Activated CD4-positive, alpha-beta memory T cell treated with anti-CD3 and anti-CD28 coated beads for 36 hours (primary cell): ENCODE measurements at regions not wholly inside any gene's neighbourhood (a gene's known extent, or its start where the extent isn't known, plus 50 kb on each side); places are given as distances from the start of the nearest gene placed in this dataset.
"Not testable (repeated sequence)": the region's sequence is repeated elsewhere in the genome, so short reads cannot be mapped to it uniquely, and the experiment has no call there.

Experiments
- CTCF ChIA-PET: fragments of 350-600 bp; sonication (Branson Sonifier 250); formaldehyde crosslinking; loops from one replicate; lab custom pipeline; 2021; ENCODE audit warnings: antibody characterized with exemption, inconsistent platforms; lab: Charles Lee
- POLR2A ChIA-PET: fragments of 350-600 bp; sonication (Branson Sonifier 250); formaldehyde crosslinking; loops from one replicate; lab custom pipeline; 2021; ENCODE audit warnings: antibody characterized with exemption; lab: Charles Lee
- DNase-seq: peaks from one replicate; pipeline ENCODE4 v3.0.0-alpha.2; 2020
- H3K27ac Mint-ChIP-seq: one replicate; pipeline ENCODE4 v1.8.0; 2021; ENCODE audit warnings: mixed read lengths
- H3K27me3 Mint-ChIP-seq: one replicate; pipeline ENCODE4 v1.8.0; 2021; ENCODE audit warnings: mixed read lengths
- H3K36me3 Mint-ChIP-seq: one replicate; pipeline ENCODE4 v1.8.0; 2021; ENCODE audit warnings: mixed read lengths
- H3K4me1 Mint-ChIP-seq: one replicate; pipeline ENCODE4 v1.8.0; 2021; ENCODE audit warnings: low read depth, mixed read lengths
- H3K4me3 Mint-ChIP-seq: one replicate; pipeline ENCODE4 v1.8.0; 2021; ENCODE audit warnings: mild to moderate bottlenecking, mixed read lengths
- H3K9me3 Mint-ChIP-seq: one replicate; pipeline ENCODE4 v1.8.0; 2021; ENCODE audit warnings: mixed read lengths
- intact Hi-C: fragments of 100-400 bp; cut with micrococcal nuclease; formaldehyde crosslinking; loops from one replicate; pipeline ENCODE4 v1.15.1; 2023

DNA sequence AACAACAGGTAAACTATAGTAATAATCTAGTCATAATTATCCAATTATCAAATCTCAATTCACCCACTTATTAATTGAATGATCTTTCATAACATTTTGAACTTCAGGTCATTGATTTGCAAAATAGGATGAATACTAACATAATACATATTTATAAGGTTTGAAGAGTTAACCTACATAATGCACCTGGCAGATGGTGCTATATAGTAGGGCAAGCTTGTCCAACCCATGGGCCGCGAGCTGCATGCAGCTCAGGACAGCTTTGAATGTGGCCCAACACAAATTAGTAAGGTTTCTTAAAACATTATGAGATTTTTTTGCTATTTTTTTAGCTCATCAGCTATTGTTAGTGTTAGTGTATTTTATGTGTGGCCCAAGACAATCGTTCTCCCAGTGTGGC, 815.8 kb upstream of the ID2 start:
- ChIA-PET CTCF (no interaction called here), POLR2A (no interaction called here)
- no peaks in the 10 kb centered on the region for H3K9me3 Mint-ChIP-seq
- no peak overlapping the region for H3K27ac Mint-ChIP-seq
- H3K27me3 Mint-ChIP-seq: no peaks in the 10 kb centered on the region
- no peak for DNase-seq
- no peak overlapping the region for H3K4me3 Mint-ChIP-seq
- intact Hi-C loops: no loop called here
- no peaks in the 10 kb centered on the region for H3K36me3 Mint-ChIP-seq
- no peaks in the 10 kb centered on the region for H3K4me1 Mint-ChIP-seq

DNA sequence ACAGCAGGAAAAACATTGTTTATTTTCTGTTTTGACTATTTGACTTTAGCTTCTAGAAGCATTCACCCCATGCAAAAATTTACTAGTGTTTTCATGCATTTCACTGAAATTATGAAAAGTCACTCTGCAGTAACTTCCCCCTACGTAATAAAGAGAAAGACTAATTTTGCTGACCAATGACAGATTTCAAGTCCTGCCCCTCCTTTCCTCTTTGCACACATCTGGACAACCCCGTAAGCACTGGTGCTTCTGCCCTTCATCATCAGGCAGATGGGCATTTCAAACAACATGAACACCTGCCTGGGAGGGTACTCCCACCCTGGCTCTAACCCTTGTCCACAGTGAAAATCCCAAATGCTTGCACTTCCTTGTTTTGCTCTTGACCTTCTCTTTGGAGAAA, 815.0 kb upstream of the ID2 start:
- intact Hi-C loops: no loop called here
- H3K36me3 Mint-ChIP-seq: no peaks in the 10 kb centered on the region
- H3K27me3 Mint-ChIP-seq: no peaks in the 10 kb centered on the region

DNA sequence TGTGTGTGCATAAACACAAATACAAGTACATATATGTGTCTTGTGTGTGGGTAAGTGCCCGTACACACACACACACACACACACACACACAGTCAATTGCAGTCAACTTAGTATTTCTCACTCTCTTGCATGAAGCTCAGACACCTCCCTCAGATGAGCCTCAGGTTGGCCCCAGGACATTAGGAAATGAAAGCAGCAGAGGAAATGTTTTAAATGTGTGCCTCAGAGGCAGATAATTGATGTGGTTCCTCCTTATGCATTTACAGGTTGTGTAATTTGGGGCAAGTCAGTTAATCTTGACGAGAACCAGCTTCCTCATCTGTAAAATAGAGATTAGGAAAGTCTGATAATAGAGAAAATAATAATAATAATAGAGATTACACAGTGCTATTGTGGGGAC, 814.0 kb upstream of the ID2 start:
- no peaks in the 10 kb centered on the region for H3K4me1 Mint-ChIP-seq
- H3K4me3 Mint-ChIP-seq: no peak overlapping the region
- no peak overlapping the region for H3K27ac Mint-ChIP-seq
- ChIA-PET POLR2A (no interaction called here), CTCF (no interaction called here)
- H3K27me3 Mint-ChIP-seq: no peaks in the 10 kb centered on the region
- DNase-seq: no peak
- no peaks in the 10 kb centered on the region for H3K9me3 Mint-ChIP-seq
- no peaks in the 10 kb centered on the region for H3K36me3 Mint-ChIP-seq
- intact Hi-C loops: no loop called here

More for the DNA sequence above, 815.0 kb upstream of the ID2 start:
- no peak for DNase-seq
- Mint-ChIP-seq H3K4me3 (no peak overlapping the region), H3K27ac (no peak overlapping the region), H3K9me3 (no peaks in the 10 kb centered on the region), H3K4me1 (no peaks in the 10 kb centered on the region)
- ChIA-PET CTCF (no interaction called here), POLR2A (no interaction called here)

GRCh38 chr2:7868836-7869235, 813.0 kb upstream of the ID2 start:
- Mint-ChIP-seq H3K4me3 (no peak overlapping the region), H3K27me3 (no peaks in the 10 kb centered on the region), H3K36me3 (no peaks in the 10 kb centered on the region), H3K9me3 (no peaks in the 10 kb centered on the region), H3K27ac (no peak overlapping the region), H3K4me1 (no peaks in the 10 kb centered on the region)
- intact Hi-C loops: no loop called here
- CTCF ChIA-PET: no interaction called here
- DNase-seq: no peak
- POLR2A ChIA-PET: no interaction called here

DNA sequence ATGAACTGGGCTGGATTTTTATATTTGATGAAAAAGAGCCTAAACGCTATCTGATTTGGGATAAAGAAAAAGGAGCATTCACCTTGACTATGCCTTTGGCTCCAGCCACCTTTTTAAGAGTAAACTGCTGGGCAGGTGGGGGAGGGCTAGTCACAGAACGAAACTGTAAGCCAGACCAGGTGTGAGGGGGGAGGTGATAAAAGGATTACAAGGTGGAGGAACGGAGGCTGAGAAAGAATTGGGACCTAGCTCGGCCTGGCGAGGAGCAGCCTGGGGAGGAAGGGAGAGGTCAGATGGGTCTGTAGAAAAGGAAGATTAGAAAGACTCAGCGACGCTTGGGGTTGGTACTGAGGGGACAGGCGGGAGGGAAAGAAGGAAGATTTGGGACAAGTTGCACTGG, 805.4 kb upstream of the ID2 start:
- CTCF ChIA-PET, DNase-seq, H3K27me3 Mint-ChIP-seq, H3K4me1 Mint-ChIP-seq, intact Hi-C loops, H3K4me3 Mint-ChIP-seq, H3K36me3 Mint-ChIP-seq, H3K9me3 Mint-ChIP-seq, POLR2A ChIA-PET, H3K27ac Mint-ChIP-seq: not testable (repeated sequence)

DNA sequence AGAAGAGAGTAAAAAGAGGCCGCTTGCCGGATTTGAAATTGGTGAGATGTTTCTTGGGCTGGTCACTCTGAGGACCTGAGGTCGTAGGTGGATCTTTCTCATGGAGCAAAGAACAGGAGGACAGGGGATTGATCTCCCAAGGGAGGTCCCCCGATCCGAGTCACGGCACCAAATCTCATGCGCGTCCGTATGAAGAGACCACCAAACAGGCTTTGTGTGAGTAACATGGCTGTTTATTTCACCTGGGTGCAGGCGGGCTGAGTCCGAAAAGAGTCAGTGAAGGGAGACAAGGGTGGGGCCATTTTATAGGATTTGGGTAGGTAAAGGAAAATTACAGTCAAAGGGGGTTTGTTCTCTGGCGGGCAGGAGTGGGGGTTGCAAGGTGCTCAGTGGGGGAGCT, 803.6 kb upstream of the ID2 start:
- intact Hi-C loops, H3K4me3 Mint-ChIP-seq, H3K4me1 Mint-ChIP-seq, H3K27ac Mint-ChIP-seq, H3K9me3 Mint-ChIP-seq, H3K36me3 Mint-ChIP-seq, CTCF ChIA-PET, POLR2A ChIA-PET, H3K27me3 Mint-ChIP-seq, DNase-seq: not testable (repeated sequence)

- no peak overlapping the region for H3K27ac Mint-ChIP-seq
- DNase-seq: no peak
- intact Hi-C loops: no loop called here
- no peaks in the 10 kb centered on the region for H3K4me1 Mint-ChIP-seq
- ChIA-PET POLR2A (no interaction called here), CTCF (no interaction called here)
- peaks cover 1% of the 10 kb centered on the region for H3K9me3 Mint-ChIP-seq
- H3K4me3 Mint-ChIP-seq: no peak overlapping the region
- no peaks in the 10 kb centered on the region for H3K36me3 Mint-ChIP-seq
- H3K27me3 Mint-ChIP-seq: no peaks in the 10 kb centered on the region
These were observed 802.9 kb upstream of the ID2 start for GRCh38 chr2:7878786-7879482.

- no peak for DNase-seq
- POLR2A ChIA-PET: no interaction called here
These were observed 802.4 kb upstream of the ID2 start for GRCh38 chr2:7879483-7879835.

DNA sequence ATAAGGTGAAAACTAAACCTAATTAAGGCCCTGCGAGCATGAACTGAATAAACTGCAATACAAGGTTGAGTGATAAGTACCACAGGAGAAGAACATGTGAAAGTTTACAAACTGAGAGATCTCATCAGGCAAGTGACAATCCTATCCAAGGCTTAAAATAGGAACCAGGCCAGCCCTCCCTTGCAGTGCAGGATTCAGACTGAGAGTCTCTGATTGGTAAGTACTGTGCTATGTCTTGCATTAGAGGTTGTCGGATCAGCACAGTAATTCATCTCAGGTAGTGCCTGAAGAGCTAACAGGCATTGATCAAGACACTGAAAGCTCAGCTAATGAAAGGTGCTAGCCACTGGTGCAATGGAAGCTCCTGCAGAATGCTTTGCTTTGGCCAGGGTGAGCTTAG, 801.7 kb upstream of the ID2 start:
- no peak overlapping the region for H3K27ac Mint-ChIP-seq
- no peaks in the 10 kb centered on the region for H3K4me1 Mint-ChIP-seq
- intact Hi-C loops: no loop called here
- ChIA-PET CTCF (interaction anchor here (1.0 kb wide), 1 partner anchor 10 kb away, joined by 3 read pairs; no protein-coding TSS in a partner anchor), POLR2A (no interaction called here)
- no peaks in the 10 kb centered on the region for H3K36me3 Mint-ChIP-seq
- peaks cover 3% of the 10 kb centered on the region for H3K9me3 Mint-ChIP-seq
- H3K27me3 Mint-ChIP-seq: no peaks in the 10 kb centered on the region
- H3K4me3 Mint-ChIP-seq: no peak overlapping the region
- DNase-seq: no peak

More at GRCh38 chr2:7879483-7879835, 802.4 kb upstream of the ID2 start:
- Mint-ChIP-seq H3K27me3 (no peaks in the 10 kb centered on the region), H3K4me1 (no peaks in the 10 kb centered on the region), H3K27ac (no peak overlapping the region), H3K36me3 (no peaks in the 10 kb centered on the region), H3K4me3 (no peak overlapping the region), H3K9me3 (peaks cover 3% of the 10 kb centered on the region)
- CTCF ChIA-PET: no interaction called here
- intact Hi-C loops: no loop called here

GRCh38 chr2:7880566-7880965, 801.3 kb upstream of the ID2 start:
- ChIA-PET CTCF (interaction anchor here (1.0 kb wide), 1 partner anchor 11 kb away, joined by 3 read pairs; no protein-coding TSS in a partner anchor), POLR2A (no interaction called here)
- Mint-ChIP-seq H3K4me1 (no peaks in the 10 kb centered on the region), H3K27ac (no peak overlapping the region), H3K36me3 (no peaks in the 10 kb centered on the region), H3K4me3 (no peak overlapping the region), H3K27me3 (no peaks in the 10 kb centered on the region), H3K9me3 (peaks cover 3% of the 10 kb centered on the region)
- intact Hi-C loops: no loop called here
- DNase-seq: no peak

- Mint-ChIP-seq H3K9me3 (peaks cover 3% of the 10 kb centered on the region), H3K4me3 (no peak overlapping the region), H3K4me1 (no peaks in the 10 kb centered on the region), H3K27ac (no peak overlapping the region), H3K27me3 (no peaks in the 10 kb centered on the region), H3K36me3 (no peaks in the 10 kb centered on the region)
- ChIA-PET CTCF (interaction anchor here (1.0 kb wide), 1 partner anchor 11 kb away, joined by 3 read pairs; no protein-coding TSS in a partner anchor), POLR2A (no interaction called here)
- no peak for DNase-seq
- intact Hi-C loops: no loop called here
These were observed 800.8 kb upstream of the ID2 start for GRCh38 chr2:7881063-7881462.

- Mint-ChIP-seq H3K27ac (no peak overlapping the region), H3K4me3 (no peak overlapping the region), H3K36me3 (no peaks in the 10 kb centered on the region), H3K27me3 (no peaks in the 10 kb centered on the region), H3K9me3 (peaks cover 3% of the 10 kb centered on the region), H3K4me1 (no peaks in the 10 kb centered on the region)
- peak; percentile 11 for DNase-seq
- POLR2A ChIA-PET: no interaction called here
- intact Hi-C loops: no loop called here
- CTCF ChIA-PET: no interaction called here
These were observed 800.4 kb upstream of the ID2 start for GRCh38 chr2:7881466-7881865.

DNA sequence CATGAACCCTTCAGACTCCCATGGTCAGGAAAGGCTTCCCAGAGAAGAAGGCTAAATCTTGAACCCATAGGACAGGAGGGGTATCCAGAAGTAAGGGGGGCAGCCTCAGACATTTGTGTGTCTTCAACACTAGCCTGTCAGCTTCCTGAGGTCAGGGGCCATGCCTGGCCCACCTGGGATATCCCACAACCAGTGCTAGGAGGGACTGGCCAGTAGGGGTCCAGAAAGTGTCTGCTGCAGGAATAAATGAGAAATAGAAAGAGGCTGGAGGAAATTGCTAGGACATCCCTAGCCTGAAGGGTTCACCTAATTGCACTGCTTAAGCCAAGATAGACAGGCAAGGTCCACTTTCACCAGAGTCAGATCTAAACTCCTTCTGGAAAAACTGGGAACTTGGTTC, 799.6 kb upstream of the ID2 start:
- H3K27ac Mint-ChIP-seq: no peak overlapping the region
- no peaks in the 10 kb centered on the region for H3K36me3 Mint-ChIP-seq
- H3K4me1 Mint-ChIP-seq: no peaks in the 10 kb centered on the region
- intact Hi-C loops: no loop called here
- H3K9me3 Mint-ChIP-seq: peaks cover 3% of the 10 kb centered on the region
- no peak for DNase-seq
- no peak overlapping the region for H3K4me3 Mint-ChIP-seq
- ChIA-PET POLR2A (no interaction called here), CTCF (no interaction called here)
- H3K27me3 Mint-ChIP-seq: no peaks in the 10 kb centered on the region
